Panc1 (cell line): ENCODE measurements at regions not wholly inside any gene's neighbourhood (a gene's known extent, or its start where the extent isn't known, plus 50 kb on each side); places are given as distances from the start of the nearest gene placed in this dataset.

Source experiments
- ATAC-seq: fragments of 200-7000 bp; cut with Tn5 transposase; 2 replicates; pipeline ENCODE4 v1.9.1; 2020; ENCODE audit warnings: mild to moderate bottlenecking, moderate library complexity
- BruUV-seq: library from RNA; stranded (reverse); fragments of 400-500 nt; replicated peaks from 2 replicates; lab custom pipeline; 2021; lab: Mats Ljungman, UMichigan
- CTCF ChIA-PET: fragments of 300-600 bp; sonication (Branson Sonifier 250); formaldehyde crosslinking; loops from one replicate; lab custom pipeline; 2022; ENCODE audit warnings: antibody characterized with exemption; lab: Charles Lee
- POLR2A ChIA-PET: fragments of 300-600 bp; sonication (Branson Sonifier 250); formaldehyde crosslinking; loops from one replicate; lab custom pipeline; 2022; ENCODE audit warnings: antibody characterized with exemption; lab: Charles Lee
- DNase-seq: peaks from one replicate; pipeline ENCODE4 v3.0.0-alpha.2; 2010; ENCODE audit warnings: low read depth, low spot score
- H3K27ac ChIP-seq: 2 replicates; pipeline ENCODE4 v1.5.1; 2011; ENCODE audit warnings: mild to moderate bottlenecking, low read length, inconsistent platforms
- H3K27me3 ChIP-seq: fragments of 200-500 bp; sonication (Bioruptor generic); 2 replicates; pipeline ENCODE4 v1.6.0; 2014; ENCODE audit warnings: low read length, inconsistent platforms; ENCODE audit not compliant: control insufficient read depth, insufficient read depth
- H3K36me3 ChIP-seq: fragments of 200-500 bp; sonication (Bioruptor generic); 2 replicates; pipeline ENCODE4 v1.5.1; 2014; ENCODE audit warnings: inconsistent platforms, mild to moderate bottlenecking, low read length, moderate library complexity; ENCODE audit not compliant: control insufficient read depth, insufficient read depth
- H3K4me1 ChIP-seq: 2 replicates; pipeline ENCODE4 v1.5.1; 2011; ENCODE audit warnings: inconsistent platforms, mild to moderate bottlenecking, low read length, moderate library complexity; ENCODE audit not compliant: control insufficient read depth, insufficient read depth
- H3K4me3 ChIP-seq, 2 experiments: 2 replicates each; pipeline ENCODE4 v1.5.1; 2011 to 2012; ENCODE audit warnings: low read depth in 2 of 2, low read length in 2 of 2, mild to moderate bottlenecking in 2 of 2, inconsistent platforms in 1 of 2, moderate library complexity in 1 of 2
- H3K9me3 ChIP-seq: fragments of 200-500 bp; sonication (Bioruptor generic); 2 replicates; pipeline ENCODE4 v1.5.1; 2014; ENCODE audit warnings: low read depth, mild to moderate bottlenecking, inconsistent platforms, low read length, moderate library complexity; ENCODE audit not compliant: control insufficient read depth, insufficient read depth
- POLR2AphosphoS5 ChIP-seq: IDR thresholded peaks from 2 replicates; pipeline ENCODE4 v1.6.1; 2012; ENCODE audit warnings: mild to moderate bottlenecking, low read depth, low read length, moderate library complexity
- SIN3A ChIP-seq: IDR thresholded peaks from 2 replicates; pipeline ENCODE4 v1.6.1; 2012; ENCODE audit warnings: low read depth, mild to moderate bottlenecking, low read length, moderate library complexity, borderline replicate concordance; ENCODE audit not compliant: insufficient read depth
- TCF7L2 ChIP-seq: IDR thresholded peaks from 2 replicates; pipeline ENCODE4 v1.6.1; 2011; ENCODE audit warnings: mild to moderate bottlenecking, low read depth, low read length, inconsistent platforms
- in situ Hi-C: cut with HindIII; loops from 2 replicates; pipeline ENCODE4 v1.10.0; 2016; ENCODE audit warnings: low sequenced_read_pairs, low pct_unique_long_range_greater_than_20kb
- intact Hi-C: fragments of 100-400 bp; cut with micrococcal nuclease; formaldehyde crosslinking; loops from one replicate; pipeline ENCODE4 v1.10.0; 2022; ENCODE audit not compliant: unreplicated experiment
- TF ChIP-seq, protein P1 (sequence below): fragments of 450-650 bp; IDR thresholded peaks from 2 replicates; pipeline ENCODE4 v1.5.1; 2017; ENCODE audit warnings: mild to moderate bottlenecking
- TF ChIP-seq, protein P2 (sequence below), 2 experiments: IDR thresholded peaks; 2 replicates each; pipeline ENCODE4 v1.6.1; 2011 to 2012; ENCODE audit warnings: low read depth in 2 of 2, control low read depth in 1 of 2, low read length in 1 of 2, mild to moderate bottlenecking in 1 of 2, moderate library complexity in 1 of 2; ENCODE audit not compliant: insufficient read depth in 1 of 2

DNA sequence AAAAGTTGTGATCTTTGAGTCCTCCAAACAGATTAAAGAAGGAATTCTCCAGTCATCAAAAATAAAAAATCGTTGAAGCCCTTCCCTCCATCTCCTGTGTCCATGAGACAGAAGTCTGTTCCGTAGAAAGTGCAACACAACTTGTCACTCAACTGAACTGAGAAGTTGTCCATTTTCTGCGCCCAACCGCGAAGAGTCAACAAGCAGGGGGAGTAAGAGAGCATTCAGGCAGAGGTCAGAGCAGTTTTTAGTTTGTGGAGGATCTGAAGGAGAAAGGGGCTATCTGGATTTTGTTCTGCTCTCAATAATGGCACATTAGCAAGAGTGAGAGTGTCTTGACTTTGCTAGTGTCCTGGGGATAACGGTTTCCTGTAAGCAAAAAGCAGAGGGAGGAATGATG lies 303.9 kb downstream of the ICE1 start:
- Histone ChIP-seq H3K27me3 (no peaks in the 10 kb centered on the region), H3K27ac (no peak overlapping the region), H3K9me3 (no peaks in the 10 kb centered on the region), H3K4me1 (no peaks in the 10 kb centered on the region), H3K4me3 (no peak overlapping the region), H3K36me3 (no peaks in the 10 kb centered on the region)
- no peak for ATAC-seq
- in situ Hi-C loops, result no loop called here
- intact Hi-C loops, result no loop called here
- POLR2A ChIA-PET, result no interaction called here
- DNase-seq, result no peak
- TF ChIP-seq, protein P1, sequence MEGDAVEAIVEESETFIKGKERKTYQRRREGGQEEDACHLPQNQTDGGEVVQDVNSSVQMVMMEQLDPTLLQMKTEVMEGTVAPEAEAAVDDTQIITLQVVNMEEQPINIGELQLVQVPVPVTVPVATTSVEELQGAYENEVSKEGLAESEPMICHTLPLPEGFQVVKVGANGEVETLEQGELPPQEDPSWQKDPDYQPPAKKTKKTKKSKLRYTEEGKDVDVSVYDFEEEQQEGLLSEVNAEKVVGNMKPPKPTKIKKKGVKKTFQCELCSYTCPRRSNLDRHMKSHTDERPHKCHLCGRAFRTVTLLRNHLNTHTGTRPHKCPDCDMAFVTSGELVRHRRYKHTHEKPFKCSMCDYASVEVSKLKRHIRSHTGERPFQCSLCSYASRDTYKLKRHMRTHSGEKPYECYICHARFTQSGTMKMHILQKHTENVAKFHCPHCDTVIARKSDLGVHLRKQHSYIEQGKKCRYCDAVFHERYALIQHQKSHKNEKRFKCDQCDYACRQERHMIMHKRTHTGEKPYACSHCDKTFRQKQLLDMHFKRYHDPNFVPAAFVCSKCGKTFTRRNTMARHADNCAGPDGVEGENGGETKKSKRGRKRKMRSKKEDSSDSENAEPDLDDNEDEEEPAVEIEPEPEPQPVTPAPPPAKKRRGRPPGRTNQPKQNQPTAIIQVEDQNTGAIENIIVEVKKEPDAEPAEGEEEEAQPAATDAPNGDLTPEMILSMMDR, result no peak
- TF ChIP-seq, protein P2, sequence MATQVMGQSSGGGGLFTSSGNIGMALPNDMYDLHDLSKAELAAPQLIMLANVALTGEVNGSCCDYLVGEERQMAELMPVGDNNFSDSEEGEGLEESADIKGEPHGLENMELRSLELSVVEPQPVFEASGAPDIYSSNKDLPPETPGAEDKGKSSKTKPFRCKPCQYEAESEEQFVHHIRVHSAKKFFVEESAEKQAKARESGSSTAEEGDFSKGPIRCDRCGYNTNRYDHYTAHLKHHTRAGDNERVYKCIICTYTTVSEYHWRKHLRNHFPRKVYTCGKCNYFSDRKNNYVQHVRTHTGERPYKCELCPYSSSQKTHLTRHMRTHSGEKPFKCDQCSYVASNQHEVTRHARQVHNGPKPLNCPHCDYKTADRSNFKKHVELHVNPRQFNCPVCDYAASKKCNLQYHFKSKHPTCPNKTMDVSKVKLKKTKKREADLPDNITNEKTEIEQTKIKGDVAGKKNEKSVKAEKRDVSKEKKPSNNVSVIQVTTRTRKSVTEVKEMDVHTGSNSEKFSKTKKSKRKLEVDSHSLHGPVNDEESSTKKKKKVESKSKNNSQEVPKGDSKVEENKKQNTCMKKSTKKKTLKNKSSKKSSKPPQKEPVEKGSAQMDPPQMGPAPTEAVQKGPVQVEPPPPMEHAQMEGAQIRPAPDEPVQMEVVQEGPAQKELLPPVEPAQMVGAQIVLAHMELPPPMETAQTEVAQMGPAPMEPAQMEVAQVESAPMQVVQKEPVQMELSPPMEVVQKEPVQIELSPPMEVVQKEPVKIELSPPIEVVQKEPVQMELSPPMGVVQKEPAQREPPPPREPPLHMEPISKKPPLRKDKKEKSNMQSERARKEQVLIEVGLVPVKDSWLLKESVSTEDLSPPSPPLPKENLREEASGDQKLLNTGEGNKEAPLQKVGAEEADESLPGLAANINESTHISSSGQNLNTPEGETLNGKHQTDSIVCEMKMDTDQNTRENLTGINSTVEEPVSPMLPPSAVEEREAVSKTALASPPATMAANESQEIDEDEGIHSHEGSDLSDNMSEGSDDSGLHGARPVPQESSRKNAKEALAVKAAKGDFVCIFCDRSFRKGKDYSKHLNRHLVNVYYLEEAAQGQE (IDR thresholded peaks at IDR 0.05; ENCODE audit: insufficient read depth in 1 of 2, low read depth in 2 of 2, low read length in 1 of 2), result no peak
- no peak for TF ChIP-seq TCF7L2
- no peak for TF ChIP-seq POLR2AphosphoS5
- TF ChIP-seq SIN3A, result no peak
- BruUV-seq, result no TSS peak
- CTCF ChIA-PET, result interaction anchor here (0.7 kb wide), 1 partner anchor 549 kb away, joined by 3 read pairs; no protein-coding TSS in a partner anchor

DNA sequence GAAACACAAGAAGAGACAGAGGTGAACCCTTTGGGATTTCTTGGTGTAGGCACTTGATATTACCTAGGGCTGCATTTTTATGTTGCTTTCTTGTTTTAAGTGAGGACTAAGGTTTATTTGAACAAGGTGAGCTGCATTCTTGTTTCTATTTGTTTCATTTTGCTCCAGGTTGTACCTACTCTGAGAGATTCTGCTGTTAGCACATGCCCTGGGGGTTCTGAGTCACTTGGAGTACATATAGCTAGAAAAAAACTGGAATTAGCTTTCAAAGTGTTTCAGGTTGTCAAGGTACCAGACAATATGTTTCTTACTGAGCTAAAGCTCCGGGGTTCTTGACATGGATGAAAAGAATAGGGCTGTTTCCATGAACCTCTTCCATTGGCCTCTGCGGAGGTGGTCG lies 299.4 kb downstream of the ICE1 start:
- no TSS peak for BruUV-seq
- ChIA-PET POLR2A (no interaction called here), CTCF (no interaction called here)
- DNase-seq (no peak), ATAC-seq (no peak)
- no peaks in the 10 kb centered on the region for H3K36me3 ChIP-seq
- no peak for TF ChIP-seq POLR2AphosphoS5
- TF ChIP-seq TCF7L2, result no peak
- TF ChIP-seq, protein P2 (IDR thresholded peaks at IDR 0.05; ENCODE audit: insufficient read depth in 1 of 2, low read depth in 2 of 2, low read length in 1 of 2), result no peak
- TF ChIP-seq, protein P1, result no peak
- no peak for TF ChIP-seq SIN3A
- intact Hi-C loops (no loop called here), in situ Hi-C loops (no loop called here)
- no peaks in the 10 kb centered on the region for H3K4me1 ChIP-seq
- no peaks in the 10 kb centered on the region for H3K27me3 ChIP-seq
- no peak overlapping the region for H3K27ac ChIP-seq
- H3K4me3 ChIP-seq, result no peak overlapping the region
- H3K9me3 ChIP-seq, result no peaks in the 10 kb centered on the region
